IMR-90 (cell line): ENCODE measurements at regions not wholly inside any gene's neighbourhood (a gene's known extent, or its start where the extent isn't known, plus 50 kb on each side); places are given as distances from the start of the nearest gene placed in this dataset.

Experiments
- ATAC-seq: fragments of 200-7000 bp; cut with Tn5 transposase; 2 replicates; pipeline ENCODE4 v1.9.1; 2020; ENCODE audit warnings: low read depth, mild to moderate bottlenecking, moderate library complexity
- BruUV-seq: library from RNA; stranded (reverse); fragments of 400-500 nt; replicated peaks from 2 replicates; lab custom pipeline; 2021; lab: Mats Ljungman, UMichigan
- CTCF ChIA-PET: fragments of 300-600 bp; formaldehyde crosslinking; extraction: SDS; loops from one replicate; lab custom pipeline; 2021; ENCODE audit warnings: antibody characterized with exemption; lab: Yijun Ruan, JAX
- POLR2A ChIA-PET: fragments of 300-600 bp; sonication (Branson Sonifier 250); formaldehyde crosslinking; loops from one replicate; lab custom pipeline; 2022; ENCODE audit warnings: antibody characterized with exemption; ENCODE audit not compliant: unreplicated experiment; lab: Charles Lee
- DNase-seq: peaks from one replicate; pipeline ENCODE4 v3.0.0; 2013
- H2AFZ ChIP-seq: replicated peaks from 2 replicates; pipeline ENCODE3; 2013; ENCODE audit warnings: low read length, mild to moderate bottlenecking; ENCODE audit not compliant: poor library complexity
- H2AK5ac ChIP-seq: 2 replicates; pipeline ENCODE4 v1.6.1; 2013; ENCODE audit warnings: low read depth, low read length, inconsistent platforms
- H2AK9ac ChIP-seq: replicated peaks from 2 replicates; pipeline ENCODE3; 2013; ENCODE audit warnings: mild to moderate bottlenecking, low read depth, low read length, moderate library complexity; ENCODE audit not compliant: poor library complexity
- H2BK120ac ChIP-seq: 2 replicates; pipeline ENCODE4 v1.6.1; 2013; ENCODE audit warnings: low read depth, low read length, inconsistent platforms
- H2BK15ac ChIP-seq: 3 replicates; pipeline ENCODE4 v1.6.1; 2013; ENCODE audit warnings: low read depth, low read length, inconsistent platforms
- H2BK20ac ChIP-seq: 2 replicates; pipeline ENCODE4 v1.6.1; 2013; ENCODE audit warnings: low read depth, mild to moderate bottlenecking, inconsistent platforms, low read length, moderate library complexity
- H2BK5ac ChIP-seq: 2 replicates; pipeline ENCODE4 v1.6.1; 2013; ENCODE audit warnings: mild to moderate bottlenecking, low read depth, low read length, inconsistent platforms; ENCODE audit not compliant: poor library complexity, severe bottlenecking
- H3K14ac ChIP-seq: replicated peaks from 2 replicates; pipeline ENCODE4 v1.6.1; 2013; ENCODE audit warnings: low read depth, low read length, inconsistent platforms
- H3K18ac ChIP-seq: 2 replicates; pipeline ENCODE4 v1.6.1; 2013; ENCODE audit warnings: low read depth, low read length, control low read depth
- H3K23ac ChIP-seq: 2 replicates; pipeline ENCODE4 v1.6.1; 2013; ENCODE audit warnings: low read depth, low read length, inconsistent platforms
- H3K27ac ChIP-seq: 2 replicates; pipeline ENCODE4 v1.5.1; 2013; ENCODE audit warnings: mild to moderate bottlenecking, control low read depth, low read length; ENCODE audit not compliant: insufficient read depth
- H3K27me3 ChIP-seq: 2 replicates; pipeline ENCODE4 v1.6.1; 2013; ENCODE audit warnings: low read length; ENCODE audit not compliant: control insufficient read depth, insufficient read depth
- H3K36me3 ChIP-seq: 2 replicates; pipeline ENCODE4 v1.6.1; 2013; ENCODE audit warnings: low read length, mixed read lengths; ENCODE audit not compliant: control insufficient read depth, insufficient read depth
- H3K4ac ChIP-seq: 2 replicates; pipeline ENCODE4 v1.6.1; 2013; ENCODE audit warnings: low read depth, low read length, inconsistent platforms
- H3K4me1 ChIP-seq: 2 replicates; pipeline ENCODE4 v1.6.1; 2013; ENCODE audit warnings: low read length, mixed read lengths; ENCODE audit not compliant: control insufficient read depth, insufficient read depth
- H3K4me2 ChIP-seq: 2 replicates; pipeline ENCODE4 v1.6.1; 2013; ENCODE audit warnings: low read depth, mild to moderate bottlenecking, control low read depth, low read length, moderate library complexity
- H3K4me3 ChIP-seq: 2 replicates; pipeline ENCODE4 v1.5.1; 2013; ENCODE audit warnings: low read depth, mild to moderate bottlenecking, control low read depth, low read length, moderate library complexity; ENCODE audit not compliant: insufficient read depth
- H3K56ac ChIP-seq: 2 replicates; pipeline ENCODE4 v1.6.1; 2013; ENCODE audit warnings: low read length, inconsistent platforms; ENCODE audit not compliant: insufficient read depth; ENCODE audit errors: extremely low read depth
- H3K79me1 ChIP-seq, 2 experiments: 2 replicates each; pipeline ENCODE4 v1.6.1; 2013; ENCODE audit warnings: low read length in 2 of 2, inconsistent platforms in 1 of 2, low read depth in 1 of 2
- H3K9ac ChIP-seq: 2 replicates; pipeline ENCODE4 v1.6.1; 2013; ENCODE audit warnings: low read depth, low read length, control low read depth
- H3K9me1 ChIP-seq: 2 replicates; pipeline ENCODE4 v1.6.1; 2013; ENCODE audit warnings: low read length, inconsistent platforms; ENCODE audit not compliant: insufficient read depth
- H3K9me3 ChIP-seq: 2 replicates; pipeline ENCODE4 v1.6.1; 2013; ENCODE audit warnings: low read length; ENCODE audit not compliant: control insufficient read depth, insufficient read depth
- H4K20me1 ChIP-seq: 2 replicates; pipeline ENCODE4 v1.6.1; 2013; ENCODE audit warnings: low read length, inconsistent platforms; ENCODE audit not compliant: insufficient read depth
- H4K5ac ChIP-seq: 2 replicates; pipeline ENCODE4 v1.6.1; 2013; ENCODE audit warnings: mild to moderate bottlenecking, low read depth, low read length, control low read depth
- H4K8ac ChIP-seq, 2 experiments: 2 replicates each; pipeline ENCODE4 v1.6.1; 2013; ENCODE audit warnings: low read depth in 2 of 2, low read length in 2 of 2, control low read depth in 1 of 2, inconsistent platforms in 1 of 2
- H4K91ac ChIP-seq: 2 replicates; pipeline ENCODE4 v1.6.1; 2013; ENCODE audit warnings: low read depth, low read length, inconsistent platforms; ENCODE audit not compliant: insufficient read depth
- CHD1 ChIP-seq: IDR thresholded peaks from 2 replicates; pipeline ENCODE4 v1.6.1; 2012; ENCODE audit warnings: low read depth, low read length, improper control_type of control experiment
- FOS ChIP-seq: fragments of 150-350 bp; IDR thresholded peaks from 2 replicates; pipeline ENCODE4 v1.6.1; 2016; ENCODE audit warnings: low read depth, low read length
- MAZ ChIP-seq: IDR thresholded peaks from 2 replicates; pipeline ENCODE4 v1.6.1; 2012; ENCODE audit warnings: low read depth, mild to moderate bottlenecking, low read length, improper control_type of control experiment, moderate library complexity, borderline replicate concordance
- MXI1 ChIP-seq: IDR thresholded peaks from 2 replicates; pipeline ENCODE4 v1.6.1; 2012; ENCODE audit warnings: low read depth, mild to moderate bottlenecking, low read length, moderate library complexity, borderline replicate concordance
- POLR2A ChIP-seq: IDR thresholded peaks from 2 replicates; pipeline ENCODE4 v1.6.1; 2012; ENCODE audit warnings: mild to moderate bottlenecking, low read depth, low read length
- RCOR1 ChIP-seq: IDR thresholded peaks from 2 replicates; pipeline ENCODE4 v1.6.1; 2012; ENCODE audit warnings: mild to moderate bottlenecking, low read length, improper control_type of control experiment; ENCODE audit not compliant: insufficient replicate concordance
- SMC3 ChIP-seq: fragments of 150-350 bp; IDR thresholded peaks from 2 replicates; pipeline ENCODE4 v1.6.1; 2016; ENCODE audit warnings: low read depth, mild to moderate bottlenecking, antibody characterized with exemption, low read length, moderate library complexity
- WGBS, 2 experiments: methylation state at CpG; one replicate each; pipeline versions ENCODE4 v1.1.5 to v1.1.7; 2013; ENCODE audit warnings: missing lambda C conversion rate in 2 of 2; ENCODE audit not compliant: insufficient read length in 1 of 2; ENCODE audit errors: extremely low coverage in 2 of 2; 5-methylcytosine and 5-hydroxymethylcytosine counted together
- dilution Hi-C: fragments of 300-500 bp; cut with HindIII; formaldehyde crosslinking; loops from one replicate; pipeline ENCODE4 v1.14.3; 2018; ENCODE audit warnings: low sequenced_read_pairs; ENCODE audit not compliant: unreplicated experiment
- in situ Hi-C: fragments of 300-500 bp; cut with MboI; formaldehyde crosslinking; loops from 3 replicates; pipeline ENCODE4 v1.14.3; 2019; ENCODE audit warnings: low sequenced_read_pairs, inconsistent platforms, mixed read lengths
- intact Hi-C: fragments of 100-400 bp; cut with micrococcal nuclease; formaldehyde crosslinking; loops from 2 replicates; pipeline ENCODE4 v1.10.0; 2022
- TF ChIP-seq, protein P1 (sequence below): fragments of 150-350 bp; IDR thresholded peaks from 2 replicates; pipeline ENCODE4 v1.6.1; 2017; ENCODE audit warnings: mild to moderate bottlenecking, antibody characterized with exemption, low read length, low read depth

DNA sequence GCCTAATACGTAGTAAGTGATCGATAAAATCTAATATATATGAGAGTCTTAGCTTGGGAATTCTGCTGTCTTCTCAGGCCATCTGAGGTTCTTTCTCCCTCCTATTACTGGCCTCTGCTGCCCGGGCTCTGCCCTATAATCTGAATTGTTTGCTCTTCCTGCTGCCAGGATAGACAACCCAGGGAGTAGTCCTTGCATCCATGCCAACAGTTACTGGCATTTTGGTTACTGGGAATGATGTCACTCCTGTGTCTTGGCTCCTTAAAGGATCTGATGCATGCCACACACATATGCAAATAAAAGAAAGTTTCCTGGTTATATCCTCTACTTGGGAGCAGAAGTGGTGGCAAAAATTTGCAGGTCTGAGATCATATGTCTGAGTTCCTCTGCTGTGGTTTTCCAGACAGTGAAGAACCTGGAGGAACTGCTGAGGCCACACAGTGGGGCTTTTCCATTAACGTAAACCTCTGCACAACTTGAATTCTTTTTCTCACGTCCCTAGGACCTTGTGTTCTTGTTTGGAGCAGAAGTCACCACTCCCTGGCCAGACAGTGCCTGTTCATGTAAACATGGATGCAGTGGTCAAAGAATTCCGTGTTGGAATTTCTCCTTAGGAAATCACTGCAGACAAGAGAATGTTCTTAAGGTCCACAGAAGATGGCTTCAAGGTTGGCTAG, 320.6 kb upstream of the TBX3 start:
- in situ Hi-C loops, result no loop called here
- BruUV-seq, result no TSS peak
- Histone ChIP-seq H3K4me3 (no peak overlapping the region), H4K5ac (no peak overlapping the region), H3K9me3 (no peaks in the 10 kb centered on the region; the same call in 1 of the 2 replicates), H2BK20ac (no peak overlapping the region), H3K56ac (no peak overlapping the region), H2BK5ac (no peak overlapping the region), H3K18ac (no peak overlapping the region), H3K9ac (no peak overlapping the region), H2AK5ac (no peak overlapping the region), H3K36me3 (no peaks in the 10 kb centered on the region), H2AFZ (no peak overlapping the region), H2AK9ac (no peak overlapping the region), H3K9me1 (no peaks in the 10 kb centered on the region), H3K79me1 (no peaks in the 10 kb centered on the region), H3K4me2 (no peak overlapping the region), H3K4ac (no peak overlapping the region), H2BK15ac (no peak overlapping the region), H3K27me3 (peaks cover 8% of the 10 kb centered on the region; the same call in 1 of the 2 replicates), H3K27ac (no peak overlapping the region), H2BK120ac (no peak overlapping the region), H3K4me1 (no peaks in the 10 kb centered on the region), H4K20me1 (no peaks in the 10 kb centered on the region), H3K23ac (no peak overlapping the region), H3K14ac (no peak overlapping the region), H4K91ac (no peak overlapping the region), H4K8ac (no peak overlapping the region)
- ATAC-seq, result no peak
- no peak for DNase-seq
- no peak for TF ChIP-seq MXI1
- TF ChIP-seq, protein P1, sequence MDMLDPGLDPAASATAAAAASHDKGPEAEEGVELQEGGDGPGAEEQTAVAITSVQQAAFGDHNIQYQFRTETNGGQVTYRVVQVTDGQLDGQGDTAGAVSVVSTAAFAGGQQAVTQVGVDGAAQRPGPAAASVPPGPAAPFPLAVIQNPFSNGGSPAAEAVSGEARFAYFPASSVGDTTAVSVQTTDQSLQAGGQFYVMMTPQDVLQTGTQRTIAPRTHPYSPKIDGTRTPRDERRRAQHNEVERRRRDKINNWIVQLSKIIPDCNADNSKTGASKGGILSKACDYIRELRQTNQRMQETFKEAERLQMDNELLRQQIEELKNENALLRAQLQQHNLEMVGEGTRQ, result no peak
- no peak for TF ChIP-seq FOS
- no peak for TF ChIP-seq SMC3
- TF ChIP-seq CHD1, result no peak
- TF ChIP-seq POLR2A, result no peak
- no peak for TF ChIP-seq MAZ
- TF ChIP-seq RCOR1, result no peak
- CTCF ChIA-PET, result no interaction called here
- POLR2A ChIA-PET, result no interaction called here
- intact Hi-C loops, result no loop called here
- dilution Hi-C loops, result no loop called here
- WGBS, 2 experiments, result no CpG with 5 or more reads among the region's 6 CpGs
